ENCODE measurements at regions not wholly inside any gene's neighbourhood (a gene's known extent, or its start where the extent isn't known, plus 50 kb on each side); places are given as distances from the start of the nearest gene placed in this dataset.
"Not testable (repeated sequence)": the region's sequence is repeated elsewhere in the genome, so short reads cannot be mapped to it uniquely, and the experiment has no call there.

GRCh38 chr1:849873-850272 lies 73.8 kb upstream of the SAMD11 start:
- not testable (repeated sequence) for DNase-seq (ENCODE audit: low read depth)

- not testable (repeated sequence) for DNase-seq (ENCODE audit: low read depth)
Measured at GRCh38 chr1:850318-850717, 73.4 kb upstream of the SAMD11 start.

GRCh38 chr1:851398-851797 lies 72.3 kb upstream of the SAMD11 start:
- not testable (repeated sequence) for DNase-seq (ENCODE audit: low read depth)

GRCh38 chr1:851841-852240 lies 71.9 kb upstream of the SAMD11 start:
- not testable (repeated sequence) for DNase-seq (ENCODE audit: low read depth)

- DNase-seq (ENCODE audit: low read depth), result not testable (repeated sequence)
Measured at GRCh38 chr1:855202-855981, 68.3 kb upstream of the SAMD11 start.

GRCh38 chr1:856541-857057 lies 67.1 kb upstream of the SAMD11 start:
- DNase-seq (ENCODE audit: low read depth), result not testable (repeated sequence)

- not testable (repeated sequence) for DNase-seq (ENCODE audit: low read depth)
Measured at GRCh38 chr1:857926-858648, 65.6 kb upstream of the SAMD11 start.

GRCh38 chr1:858649-859041 lies 65.1 kb upstream of the SAMD11 start:
- DNase-seq (ENCODE audit: low read depth), result not testable (repeated sequence)

GRCh38 chr1:860941-861340 lies 62.8 kb upstream of the SAMD11 start:
- not testable (repeated sequence) for DNase-seq (ENCODE audit: low read depth)

- no peak for DNase-seq (ENCODE audit: low read depth)
Measured at GRCh38 chr1:861714-862113, 62.0 kb upstream of the SAMD11 start.

GRCh38 chr1:862601-863000 lies 61.1 kb upstream of the SAMD11 start:
- DNase-seq (ENCODE audit: low read depth), result not testable (repeated sequence)

GRCh38 chr1:865633-866032 lies 58.1 kb upstream of the SAMD11 start:
- DNase-seq (ENCODE audit: low read depth), result not testable (repeated sequence)

GRCh38 chr1:866095-866494 lies 57.6 kb upstream of the SAMD11 start:
- DNase-seq (ENCODE audit: low read depth), result no peak

- not testable (repeated sequence) for DNase-seq (ENCODE audit: low read depth)
Measured at GRCh38 chr1:866631-867299, 57.0 kb upstream of the SAMD11 start.

- not testable (repeated sequence) for DNase-seq (ENCODE audit: low read depth)
Measured at GRCh38 chr1:867550-867949, 56.2 kb upstream of the SAMD11 start.

GRCh38 chr1:869499-870244 lies 54.1 kb upstream of the SAMD11 start:
- DNase-seq (ENCODE audit: low read depth), result peak; percentile 82
